Uterus (tissue), 3 donors: ENCODE measurements at regions not wholly inside any gene's neighbourhood (a gene's known extent, or its start where the extent isn't known, plus 50 kb on each side); places are given as distances from the start of the nearest gene placed in this dataset.

Experiments used
- DNase-seq, 2 donors: peaks; one replicate each; pipeline ENCODE4 v3.0.0-alpha.2; 2019 to 2020
- H3K27ac ChIP-seq, 2 donors: fragments of 200-600 bp; sonication (generic); 1 replicate in 1 of 2; 2 replicates in 1 of 2; pipeline ENCODE4 v1.5.1; 2016 to 2018
- H3K27me3 ChIP-seq, 2 donors: fragments of 200-600 bp; sonication (generic); one replicate each; pipeline ENCODE4 v1.5.1; 2018 to 2019; ENCODE audit warnings: control low read depth in 1 of 2
- H3K36me3 ChIP-seq, 2 donors: fragments of 200-600 bp; sonication (generic); one replicate each; pipeline ENCODE4 v1.5.1; 2019; ENCODE audit warnings: control low read depth in 1 of 2
- H3K4me1 ChIP-seq, 2 donors: fragments of 200-600 bp; sonication (generic); one replicate each; pipeline ENCODE4 v1.5.1; 2018 to 2019; ENCODE audit warnings: control low read depth in 1 of 2
- H3K4me3 ChIP-seq, 2 donors: fragments of 200-600 bp; sonication (generic); 1 replicate in 1 of 2; 2 replicates in 1 of 2; pipeline ENCODE4 v1.5.1; 2018 to 2019; ENCODE audit warnings: mild to moderate bottlenecking in 1 of 2
- H3K9me3 ChIP-seq, 2 donors: fragments of 200-600 bp; sonication (generic); one replicate each; pipeline ENCODE4 v1.5.1; 2019; ENCODE audit warnings: control low read depth in 1 of 2
- CTCF ChIP-seq, 4 experiments: fragments of 200-600 bp in 2 of 4; fragments of 450-650 bp in 2 of 4; sonication (generic) in 2 of 4; IDR thresholded peaks; one replicate each; pipeline ENCODE4 v1.5.1; 2016 to 2019; ENCODE audit warnings: antibody characterized with exemption in 4 of 4, mild to moderate bottlenecking in 2 of 4, moderate library complexity in 1 of 4
- POLR2A ChIP-seq, 2 donors: fragments of 450-650 bp; IDR thresholded peaks; one replicate each; pipeline ENCODE4 v1.6.1; 2016; ENCODE audit warnings: antibody characterized with exemption in 2 of 2, mild to moderate bottlenecking in 1 of 2, moderate library complexity in 1 of 2
- intact Hi-C: fragments of 100-400 bp; cut with DNase I; formaldehyde crosslinking; loops from one replicate; pipeline ENCODE4 v1.15.1; 2023; ENCODE audit warnings: low total_unique reads
- donor health status: DM: yes; HTN: yes; CAD: no.

- DNase-seq, result no peak
Observed at GRCh38 chr2:134119117-134119712, 134.7 kb upstream of the MGAT5 start.

GRCh38 chr2:134119713-134120405 lies 134.0 kb upstream of the MGAT5 start:
- peak; percentile 86 to 87 for DNase-seq
- H3K36me3 ChIP-seq, result no peaks in the 10 kb centered on the region
- no peaks in the 10 kb centered on the region for H3K4me1 ChIP-seq
- TF ChIP-seq POLR2A (IDR thresholded peaks at IDR 0.05), result peak; percentile 73 to 75
- TF ChIP-seq CTCF (IDR thresholded peaks at IDR 0.05), result peak in 1 of 4 experiments; percentile 13
- H3K27me3 ChIP-seq, result no peaks in the 10 kb centered on the region
- H3K9me3 ChIP-seq, result no peaks in the 10 kb centered on the region
- H3K4me3 ChIP-seq, result peak overlapping the region; percentile 69 to 75
- intact Hi-C loops, result loop anchor here (5.0 kb wide), 1 partner anchor 292 kb away; no protein-coding TSS in a partner anchor
- peak overlapping the region; percentile 88 to 91 for H3K27ac ChIP-seq

More at GRCh38 chr2:134119117-134119712, 134.7 kb upstream of the MGAT5 start:
- TF ChIP-seq CTCF (IDR thresholded peaks at IDR 0.05), result no peak
- no peak for TF ChIP-seq POLR2A (IDR thresholded peaks at IDR 0.05)
- intact Hi-C loops, result loop anchor here (5.0 kb wide), 1 partner anchor 293 kb away; no protein-coding TSS in a partner anchor
- Histone ChIP-seq H3K4me1 (no peaks in the 10 kb centered on the region), H3K9me3 (no peaks in the 10 kb centered on the region), H3K4me3 (peak overlapping the region; percentile 69 to 75), H3K27me3 (no peaks in the 10 kb centered on the region), H3K36me3 (no peaks in the 10 kb centered on the region), H3K27ac (peak overlapping the region; percentile 88 to 91)

- H3K9me3 ChIP-seq, result no peaks in the 10 kb centered on the region
- H3K4me3 ChIP-seq, result peak overlapping the region; percentile 69 to 75
- intact Hi-C loops, result no loop called here
- peak overlapping the region; percentile 88 to 91 for H3K27ac ChIP-seq
- no peaks in the 10 kb centered on the region for H3K4me1 ChIP-seq
- H3K36me3 ChIP-seq, result no peaks in the 10 kb centered on the region
- DNase-seq, result peak; percentile 19 to 37
- TF ChIP-seq CTCF (IDR thresholded peaks at IDR 0.05) (no peak), POLR2A (IDR thresholded peaks at IDR 0.05) (no peak)
- H3K27me3 ChIP-seq, result no peaks in the 10 kb centered on the region
Observed at GRCh38 chr2:134120406-134120732, 133.5 kb upstream of the MGAT5 start.

- peak; percentile 52 to 59 for DNase-seq
- Histone ChIP-seq H3K4me1 (no peaks in the 10 kb centered on the region), H3K9me3 (no peaks in the 10 kb centered on the region), H3K4me3 (peak overlapping the region; percentile 69 to 75), H3K27ac (peak overlapping the region; percentile 88 to 91), H3K36me3 (no peaks in the 10 kb centered on the region), H3K27me3 (no peaks in the 10 kb centered on the region)
- intact Hi-C loops, result no loop called here
- TF ChIP-seq CTCF (IDR thresholded peaks at IDR 0.05) (no peak), POLR2A (IDR thresholded peaks at IDR 0.05) (peak in 1 of 2 donors; percentile 42)
Observed at GRCh38 chr2:134120733-134121630, 132.9 kb upstream of the MGAT5 start.
